GM18907 (cell line): ENCODE measurements at regions not wholly inside any gene's neighbourhood (a gene's known extent, or its start where the extent isn't known, plus 50 kb on each side); places are given as distances from the start of the nearest gene placed in this dataset.

ENCODE experiments used
- ATAC-seq: cut with Tn5 transposase; IDR thresholded peaks from one replicate; pipeline ENCODE4 v1.9.1; 2021; ENCODE audit warnings: mild to moderate bottlenecking, moderate library complexity; ENCODE audit not compliant: unreplicated experiment

- ATAC-seq = no peak
Observed at GRCh38 chr6:165961233-165961632, 206.4 kb downstream of the TBXT start.

GRCh38 chr6:165960695-165961094, 207.0 kb downstream of the TBXT start:
- ATAC-seq = no peak

- no peak for ATAC-seq
Observed at GRCh38 chr6:165959627-165960026, 208.0 kb downstream of the TBXT start.

GRCh38 chr6:165956874-165957273, 210.8 kb downstream of the TBXT start:
- no peak for ATAC-seq

- no peak for ATAC-seq
Observed at GRCh38 chr6:165952514-165952913, 215.1 kb downstream of the TBXT start.

- no peak for ATAC-seq
Observed at GRCh38 chr6:165950316-165950715, 217.3 kb downstream of the TBXT start.

GRCh38 chr6:165949324-165949723, 218.3 kb downstream of the TBXT start:
- ATAC-seq = no peak

GRCh38 chr6:165944002-165944466, 223.6 kb downstream of the TBXT start:
- ATAC-seq = no peak

- no peak for ATAC-seq
Observed at GRCh38 chr6:165941786-165942185, 225.9 kb downstream of the TBXT start.

GRCh38 chr6:165941249-165941775, 226.3 kb downstream of the TBXT start:
- ATAC-seq = no peak

GRCh38 chr6:165940366-165940765, 227.3 kb downstream of the TBXT start:
- no peak for ATAC-seq

GRCh38 chr6:165939601-165940290, 227.9 kb downstream of the TBXT start:
- no peak for ATAC-seq

GRCh38 chr6:165939047-165939446, 228.6 kb downstream of the TBXT start:
- no peak for ATAC-seq

- ATAC-seq = no peak
Observed at GRCh38 chr6:165937564-165938358, 229.9 kb downstream of the TBXT start.

GRCh38 chr6:165936660-165937059, 231.0 kb downstream of the TBXT start:
- ATAC-seq = no peak

GRCh38 chr6:165936096-165936495, 231.6 kb downstream of the TBXT start:
- ATAC-seq = no peak

- ATAC-seq = no peak
Observed at GRCh38 chr6:165931675-165932074, 236.0 kb downstream of the TBXT start.

- ATAC-seq = no peak
Observed at GRCh38 chr6:165930668-165931214, 236.9 kb downstream of the TBXT start.

- no peak for ATAC-seq
Observed at GRCh38 chr6:165929607-165930006, 238.0 kb downstream of the TBXT start.

GRCh38 chr6:165926378-165926777, 241.3 kb downstream of the TBXT start:
- no peak for ATAC-seq

- ATAC-seq = no peak
Observed at GRCh38 chr6:165925474-165926156, 242.0 kb downstream of the TBXT start.
